HepG2 (cell line): ENCODE measurements at regions not wholly inside any gene's neighbourhood (a gene's known extent, or its start where the extent isn't known, plus 50 kb on each side); places are given as distances from the start of the nearest gene placed in this dataset.

ENCODE experiments used
- ATAC-seq: fragments of 200-7000 bp; cut with Tn5 transposase; 3 replicates; pipeline ENCODE4 v1.9.1; 2020; ENCODE audit warnings: mild to moderate bottlenecking, moderate library complexity
- BruUV-seq: library from RNA; stranded (reverse); fragments of 400-500 nt; replicated peaks from 2 replicates; lab custom pipeline; 2021; lab: Mats Ljungman, UMichigan
- CTCF ChIA-PET: fragments of 300-600 bp; formaldehyde crosslinking; extraction: SDS; loops from one replicate; lab custom pipeline; 2021; ENCODE audit warnings: low total read pairs, inconsistent platforms, low intra/inter-chr PET ratio; lab: Yijun Ruan, JAX
- POLR2A ChIA-PET: fragments of 350-600 bp; sonication (Branson Sonifier 250); formaldehyde crosslinking; loops from one replicate; lab custom pipeline; 2020; ENCODE audit warnings: antibody characterized with exemption, inconsistent platforms; lab: Yijun Ruan, JAX
- DNase-seq: peaks from one replicate; pipeline ENCODE4 v3.0.0-alpha.2; 2015; ENCODE audit warnings: low spot score
- FAIRE-seq: peaks from 3 replicates; lab custom pipeline; 2011; peaks lifted over from hg19 to GRCh38; lab: Jason Lieb, UNC
- H2AFZ ChIP-seq: one replicate; pipeline ENCODE4 v1.6.1; 2011; ENCODE audit warnings: low read length, inconsistent platforms
- H3K27ac ChIP-seq: fragments of 300-600 bp; 3 replicates; pipeline ENCODE4 v1.8.0; 2011; ENCODE audit warnings: mixed run types, mild to moderate bottlenecking, mixed read lengths, low read length, inconsistent platforms; ENCODE audit not compliant: insufficient read depth; ENCODE audit errors: extremely low read length
- H3K27me3 ChIP-seq, 2 experiments: fragments of 200-600 bp in 1 of 2; 2 replicates in 1 of 2; 3 replicates in 1 of 2; pipeline versions ENCODE4 v1.6.0 to v1.8.0; 2011; ENCODE audit warnings: low read length in 2 of 2, mild to moderate bottlenecking in 2 of 2, moderate library complexity in 2 of 2, inconsistent platforms in 1 of 2; ENCODE audit not compliant: insufficient read depth in 2 of 2, control insufficient read depth in 1 of 2
- H3K36me3 ChIP-seq, 2 experiments: fragments of 200-600 bp in 1 of 2; replicated peaks in 1 of 2; 2 replicates in 1 of 2; 3 replicates in 1 of 2; pipeline versions ENCODE4 v1.5.1 to v1.8.0; 2011; ENCODE audit warnings: low read length in 2 of 2, inconsistent platforms in 1 of 2; ENCODE audit not compliant: insufficient read depth in 2 of 2, control insufficient read depth in 1 of 2
- H3K4me1 ChIP-seq: 2 replicates; pipeline ENCODE4 v1.5.1; 2012; ENCODE audit warnings: low read length, inconsistent platforms; ENCODE audit not compliant: insufficient read depth
- H3K4me2 ChIP-seq: 2 replicates; pipeline ENCODE4 v1.6.0; 2011; ENCODE audit warnings: low read depth, low read length, inconsistent platforms
- H3K4me3 ChIP-seq, 3 experiments: fragments of 200-600 bp in 1 of 3; sonication (generic), shearing (Covaris generic) in 1 of 3; replicated peaks in 1 of 3; 2 replicates each; pipeline ENCODE4 v1.5.1; 2011 to 2016; ENCODE audit warnings: low read length in 3 of 3, inconsistent platforms in 2 of 3, low read depth in 2 of 3, mild to moderate bottlenecking in 2 of 3, control low read depth in 1 of 3, mixed read lengths in 1 of 3; ENCODE audit not compliant: insufficient read depth in 1 of 3
- H3K79me2 ChIP-seq: one replicate; pipeline ENCODE4 v1.6.1; 2011; ENCODE audit warnings: low read length, inconsistent platforms; ENCODE audit not compliant: insufficient read depth
- H3K9ac ChIP-seq: 2 replicates; pipeline ENCODE4 v1.6.0; 2011; ENCODE audit warnings: mild to moderate bottlenecking, low read depth, low read length, inconsistent platforms; ENCODE audit not compliant: insufficient read depth
- H3K9me3 ChIP-seq: 2 replicates; pipeline ENCODE4 v1.5.1; 2012; ENCODE audit warnings: mild to moderate bottlenecking, low read length
- H4K20me1 ChIP-seq: 2 replicates; pipeline ENCODE4 v1.6.0; 2011; ENCODE audit warnings: inconsistent platforms, mild to moderate bottlenecking, low read length, moderate library complexity; ENCODE audit not compliant: insufficient read depth
- HNF4A ChIP-seq: sonication (generic); formaldehyde crosslinking; IDR thresholded peaks from 2 replicates; pipeline ENCODE4 v1.4.0; 2020; ENCODE audit warnings: missing genetic modification reagents
- JUNB ChIP-seq: sonication (generic); formaldehyde crosslinking; IDR thresholded peaks from 2 replicates; pipeline ENCODE4 v1.8.0; 2022; ENCODE audit warnings: missing genetic modification reagents, mild to moderate bottlenecking, borderline replicate concordance
- MYC ChIP-seq: sonication (generic); formaldehyde crosslinking; IDR thresholded peaks from 2 replicates; pipeline ENCODE4 v1.9.0; 2021; ENCODE audit warnings: missing genetic modification reagents, borderline replicate concordance
- PCBP1 ChIP-seq: fragments of 200-400 bp; formaldehyde crosslinking; IDR thresholded peaks from 2 replicates; pipeline ENCODE4 v1.6.1; 2017; ENCODE audit warnings: mild to moderate bottlenecking, low read depth, low read length, borderline replicate concordance
- RFX1 ChIP-seq: fragments of 450-650 bp; IDR thresholded peaks from 2 replicates; pipeline ENCODE4 v1.6.1; 2017
- WGBS: methylation state at CpG from one replicate; pipeline ENCODE4 v1.1.6; 2017; ENCODE audit warnings: low lambda C conversion rate; 5-methylcytosine and 5-hydroxymethylcytosine counted together
- in situ Hi-C: cut with HindIII; loops from 2 replicates; pipeline ENCODE4 v1.10.0; 2017; ENCODE audit warnings: low pct_unique_long_range_greater_than_20kb; ENCODE audit not compliant: extremely low pct_ligation_motif_present
- intact Hi-C: fragments of 100-400 bp; cut with micrococcal nuclease; formaldehyde crosslinking; loops from one replicate; pipeline ENCODE4 v1.10.0; 2022; ENCODE audit not compliant: unreplicated experiment
- TF ChIP-seq, protein P1 (sequence below): sonication (generic); formaldehyde crosslinking; IDR thresholded peaks from 2 replicates; pipeline ENCODE4 v1.9.0; 2021; ENCODE audit warnings: mild to moderate bottlenecking, missing genetic modification reagents
- TF ChIP-seq, protein P2 (sequence below): sonication (generic); formaldehyde crosslinking; IDR thresholded peaks from 2 replicates; pipeline ENCODE4 v1.4.0; 2020; ENCODE audit warnings: missing genetic modification reagents, borderline replicate concordance

DNA sequence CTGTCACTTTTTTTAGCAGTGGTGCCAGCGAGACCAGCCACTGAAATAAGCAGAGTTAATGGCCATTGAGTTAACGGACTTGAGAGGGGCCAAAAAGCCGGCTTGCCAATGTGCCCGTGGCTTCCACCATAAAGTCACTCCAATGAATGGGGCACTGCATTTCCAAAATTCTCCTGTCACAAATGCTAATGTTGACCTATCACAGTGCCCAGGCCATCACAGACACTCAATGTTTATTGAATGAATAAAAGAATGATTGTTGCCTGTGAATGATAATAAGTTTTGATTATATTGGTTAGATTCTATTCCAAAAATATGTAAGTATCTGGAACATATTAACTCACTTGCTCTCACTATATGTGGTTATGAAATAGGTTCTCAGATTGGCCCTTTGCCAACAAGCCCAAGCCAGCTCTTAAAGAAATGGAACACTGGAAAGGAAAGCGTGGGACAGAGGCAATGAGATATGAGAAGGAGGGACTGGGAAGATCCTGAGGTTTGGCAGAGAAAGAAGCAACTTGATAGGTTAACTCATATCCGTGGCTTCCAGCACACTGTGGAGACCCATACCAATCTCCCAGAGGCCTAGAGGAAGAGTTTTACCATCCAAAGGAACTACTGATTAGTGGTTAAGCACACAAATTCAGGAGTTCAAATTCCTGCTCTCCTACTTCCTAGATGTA lies 108.7 kb downstream of the BTG1 start:
- H4K20me1 ChIP-seq, result no peaks in the 10 kb centered on the region
- no peak overlapping the region for H3K4me3 ChIP-seq
- no peak overlapping the region for H3K27ac ChIP-seq
- TF ChIP-seq RFX1 (no peak), MYC (CRISPR knock-in tag) (no peak)
- TF ChIP-seq, all 625 proteins: peak for 0
- FAIRE-seq (no peak), DNase-seq (no peak), ATAC-seq (no peak)
- in situ Hi-C loops (no loop called here), intact Hi-C loops (loop anchor here (10.0 kb wide), 1 partner anchor 108 kb away; the partner anchor contains the start of gene BTG1)
- no peak overlapping the region for H3K4me2 ChIP-seq
- CTCF ChIA-PET, result no interaction called here
- POLR2A ChIA-PET, result no interaction called here
- H3K9me3 ChIP-seq, result no peaks in the 10 kb centered on the region
- no peaks in the 10 kb centered on the region; a peak in 1 of 5 replicates for H3K27me3 ChIP-seq
- no TSS peak for BruUV-seq
- peaks cover 32% of the 10 kb centered on the region for H3K4me1 ChIP-seq
- 92% methylated on average over 6 of the region's 6 CpGs for WGBS
- H3K9ac ChIP-seq, result no peak overlapping the region
- no peaks in the 10 kb centered on the region for H3K79me2 ChIP-seq
- no peak overlapping the region for H2AFZ ChIP-seq
- H3K36me3 ChIP-seq, result no peaks in the 10 kb centered on the region

DNA sequence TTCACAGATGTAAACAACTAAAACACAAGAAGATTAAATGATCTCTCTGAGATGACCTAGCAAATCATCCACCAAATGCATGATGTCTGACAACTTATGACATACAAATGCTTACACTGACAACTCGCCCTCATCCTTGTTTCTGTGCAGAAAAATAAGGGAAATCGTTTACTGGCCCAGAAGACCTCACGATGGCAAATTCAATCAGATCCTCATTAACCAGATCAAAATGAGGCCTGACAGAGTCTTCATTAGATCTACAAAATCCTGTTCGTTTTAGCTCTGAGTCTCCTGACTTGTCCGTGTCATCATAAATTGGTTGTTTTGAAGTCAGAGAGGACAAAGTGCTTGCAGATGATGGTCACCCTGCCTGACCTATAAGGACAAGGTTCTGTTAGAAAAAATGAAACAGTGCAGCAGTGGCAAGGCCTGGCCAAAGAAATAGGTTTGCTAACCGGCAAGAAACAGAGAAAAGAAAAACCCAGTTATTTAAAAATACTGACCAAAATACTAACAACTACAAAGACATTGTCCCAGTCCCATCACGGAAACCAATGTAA lies 109.5 kb downstream of the BTG1 start:
- DNase-seq (no peak), ATAC-seq (no peak), FAIRE-seq (no peak)
- no peaks in the 10 kb centered on the region for H3K9me3 ChIP-seq
- H3K27me3 ChIP-seq, result no peaks in the 10 kb centered on the region; a peak in 1 of 5 replicates
- intact Hi-C loops, result loop anchor here (10.0 kb wide), 1 partner anchor 109 kb away; the partner anchor contains the start of gene BTG1
- peak overlapping the region; percentile 70 for H2AFZ ChIP-seq
- H3K4me3 ChIP-seq, result no peak overlapping the region
- H3K4me2 ChIP-seq, result no peak overlapping the region
- no peaks in the 10 kb centered on the region for H3K36me3 ChIP-seq
- in situ Hi-C loops, result no loop called here
- peaks cover 32% of the 10 kb centered on the region for H3K4me1 ChIP-seq
- BruUV-seq, result no TSS peak
- no peaks in the 10 kb centered on the region for H3K79me2 ChIP-seq
- H3K9ac ChIP-seq, result no peak overlapping the region
- CTCF ChIA-PET, result interaction anchor here (0.6 kb wide), 1 partner anchor 83 kb away, joined by 3 read pairs; no protein-coding TSS in a partner anchor
- 69% methylated on average over 7 of the region's 7 CpGs for WGBS
- H3K27ac ChIP-seq, result no peak overlapping the region
- H4K20me1 ChIP-seq, result no peaks in the 10 kb centered on the region
- POLR2A ChIA-PET, result no interaction called here
- TF ChIP-seq, protein P1, sequence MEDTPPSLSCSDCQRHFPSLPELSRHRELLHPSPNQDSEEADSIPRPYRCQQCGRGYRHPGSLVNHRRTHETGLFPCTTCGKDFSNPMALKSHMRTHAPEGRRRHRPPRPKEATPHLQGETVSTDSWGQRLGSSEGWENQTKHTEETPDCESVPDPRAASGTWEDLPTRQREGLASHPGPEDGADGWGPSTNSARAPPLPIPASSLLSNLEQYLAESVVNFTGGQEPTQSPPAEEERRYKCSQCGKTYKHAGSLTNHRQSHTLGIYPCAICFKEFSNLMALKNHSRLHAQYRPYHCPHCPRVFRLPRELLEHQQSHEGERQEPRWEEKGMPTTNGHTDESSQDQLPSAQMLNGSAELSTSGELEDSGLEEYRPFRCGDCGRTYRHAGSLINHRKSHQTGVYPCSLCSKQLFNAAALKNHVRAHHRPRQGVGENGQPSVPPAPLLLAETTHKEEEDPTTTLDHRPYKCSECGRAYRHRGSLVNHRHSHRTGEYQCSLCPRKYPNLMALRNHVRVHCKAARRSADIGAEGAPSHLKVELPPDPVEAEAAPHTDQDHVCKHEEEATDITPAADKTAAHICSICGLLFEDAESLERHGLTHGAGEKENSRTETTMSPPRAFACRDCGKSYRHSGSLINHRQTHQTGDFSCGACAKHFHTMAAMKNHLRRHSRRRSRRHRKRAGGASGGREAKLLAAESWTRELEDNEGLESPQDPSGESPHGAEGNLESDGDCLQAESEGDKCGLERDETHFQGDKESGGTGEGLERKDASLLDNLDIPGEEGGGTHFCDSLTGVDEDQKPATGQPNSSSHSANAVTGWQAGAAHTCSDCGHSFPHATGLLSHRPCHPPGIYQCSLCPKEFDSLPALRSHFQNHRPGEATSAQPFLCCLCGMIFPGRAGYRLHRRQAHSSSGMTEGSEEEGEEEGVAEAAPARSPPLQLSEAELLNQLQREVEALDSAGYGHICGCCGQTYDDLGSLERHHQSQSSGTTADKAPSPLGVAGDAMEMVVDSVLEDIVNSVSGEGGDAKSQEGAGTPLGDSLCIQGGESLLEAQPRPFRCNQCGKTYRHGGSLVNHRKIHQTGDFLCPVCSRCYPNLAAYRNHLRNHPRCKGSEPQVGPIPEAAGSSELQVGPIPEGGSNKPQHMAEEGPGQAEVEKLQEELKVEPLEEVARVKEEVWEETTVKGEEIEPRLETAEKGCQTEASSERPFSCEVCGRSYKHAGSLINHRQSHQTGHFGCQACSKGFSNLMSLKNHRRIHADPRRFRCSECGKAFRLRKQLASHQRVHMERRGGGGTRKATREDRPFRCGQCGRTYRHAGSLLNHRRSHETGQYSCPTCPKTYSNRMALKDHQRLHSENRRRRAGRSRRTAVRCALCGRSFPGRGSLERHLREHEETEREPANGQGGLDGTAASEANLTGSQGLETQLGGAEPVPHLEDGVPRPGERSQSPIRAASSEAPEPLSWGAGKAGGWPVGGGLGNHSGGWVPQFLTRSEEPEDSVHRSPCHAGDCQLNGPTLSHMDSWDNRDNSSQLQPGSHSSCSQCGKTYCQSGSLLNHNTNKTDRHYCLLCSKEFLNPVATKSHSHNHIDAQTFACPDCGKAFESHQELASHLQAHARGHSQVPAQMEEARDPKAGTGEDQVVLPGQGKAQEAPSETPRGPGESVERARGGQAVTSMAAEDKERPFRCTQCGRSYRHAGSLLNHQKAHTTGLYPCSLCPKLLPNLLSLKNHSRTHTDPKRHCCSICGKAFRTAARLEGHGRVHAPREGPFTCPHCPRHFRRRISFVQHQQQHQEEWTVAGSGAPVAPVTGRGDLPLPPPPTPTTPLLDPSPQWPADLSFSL, result no peak
- TF ChIP-seq JUNB (CRISPR knock-in tag), result no peak
- 0 out of 2 replicates have a peak, but pooled peaks have one; percentile 18 for TF ChIP-seq HNF4A
- no peak for TF ChIP-seq PCBP1
- TF ChIP-seq, protein P2, sequence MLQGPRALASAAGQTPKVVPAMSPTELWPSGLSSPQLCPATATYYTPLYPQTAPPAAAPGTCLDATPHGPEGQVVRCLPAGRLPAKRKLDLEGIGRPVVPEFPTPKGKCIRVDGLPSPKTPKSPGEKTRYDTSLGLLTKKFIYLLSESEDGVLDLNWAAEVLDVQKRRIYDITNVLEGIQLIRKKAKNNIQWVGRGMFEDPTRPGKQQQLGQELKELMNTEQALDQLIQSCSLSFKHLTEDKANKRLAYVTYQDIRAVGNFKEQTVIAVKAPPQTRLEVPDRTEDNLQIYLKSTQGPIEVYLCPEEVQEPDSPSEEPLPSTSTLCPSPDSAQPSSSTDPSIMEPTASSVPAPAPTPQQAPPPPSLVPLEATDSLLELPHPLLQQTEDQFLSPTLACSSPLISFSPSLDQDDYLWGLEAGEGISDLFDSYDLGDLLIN (CRISPR knock-in tag), result no peak
